ENCODE measurements at regions not wholly inside any gene's neighbourhood (a gene's known extent, or its start where the extent isn't known, plus 50 kb on each side); places are given as distances from the start of the nearest gene placed in this dataset.

DNA sequence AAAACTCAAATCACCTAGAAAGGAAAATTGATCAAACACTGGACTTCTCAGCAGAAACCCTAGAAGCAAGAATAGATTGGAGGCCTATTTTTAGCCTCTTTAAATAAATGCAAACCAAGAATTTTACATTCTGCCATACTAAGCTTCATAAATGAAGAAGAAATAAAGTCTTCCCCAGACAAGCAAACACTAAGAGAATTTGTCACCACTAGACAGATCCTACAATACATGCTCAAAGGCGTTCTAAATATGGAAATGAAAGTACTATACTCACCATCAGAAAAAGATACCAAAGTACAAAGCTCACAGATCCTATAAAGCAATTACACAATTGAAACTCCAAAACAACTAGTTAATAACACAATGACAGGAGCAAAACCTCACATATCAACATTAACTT, 578.1 kb downstream of the UQCRFS1 start:
- TF ChIP-seq BHLHE40 (IDR thresholded peaks at IDR 0.05; ENCODE audit: borderline replicate concordance), result no peak
- TF ChIP-seq, protein P1, sequence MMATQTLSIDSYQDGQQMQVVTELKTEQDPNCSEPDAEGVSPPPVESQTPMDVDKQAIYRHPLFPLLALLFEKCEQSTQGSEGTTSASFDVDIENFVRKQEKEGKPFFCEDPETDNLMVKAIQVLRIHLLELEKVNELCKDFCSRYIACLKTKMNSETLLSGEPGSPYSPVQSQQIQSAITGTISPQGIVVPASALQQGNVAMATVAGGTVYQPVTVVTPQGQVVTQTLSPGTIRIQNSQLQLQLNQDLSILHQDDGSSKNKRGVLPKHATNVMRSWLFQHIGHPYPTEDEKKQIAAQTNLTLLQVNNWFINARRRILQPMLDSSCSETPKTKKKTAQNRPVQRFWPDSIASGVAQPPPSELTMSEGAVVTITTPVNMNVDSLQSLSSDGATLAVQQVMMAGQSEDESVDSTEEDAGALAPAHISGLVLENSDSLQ (IDR thresholded peaks at IDR 0.05), result no peak
